ENCODE measurements at regions not wholly inside any gene's neighbourhood (a gene's known extent, or its start where the extent isn't known, plus 50 kb on each side); places are given as distances from the start of the nearest gene placed in this dataset.
"Not testable (repeated sequence)": the region's sequence is repeated elsewhere in the genome, so short reads cannot be mapped to it uniquely, and the experiment has no call there.

DNA sequence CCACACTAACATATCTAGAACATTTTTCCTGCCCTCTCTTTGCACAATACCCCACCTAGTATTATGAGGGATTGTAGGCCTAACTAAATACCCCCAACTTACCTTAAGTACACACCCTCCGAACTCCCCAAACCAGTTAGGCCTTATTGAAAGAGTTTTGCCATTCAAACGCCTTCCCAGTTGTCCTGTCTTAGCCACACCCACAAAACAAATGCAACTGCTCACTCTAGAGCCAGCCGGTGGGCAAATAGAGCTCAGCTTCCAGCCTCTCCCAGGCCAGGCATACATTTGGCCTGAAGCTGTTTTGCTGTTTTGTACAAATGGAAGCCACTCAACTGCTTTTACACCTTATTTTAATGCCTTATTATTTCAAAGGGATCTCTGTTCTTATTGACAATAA, 224.2 kb upstream of the RUNX1 start:
- DNase-seq (ENCODE audit: low read depth, low spot score), result no peak

DNA sequence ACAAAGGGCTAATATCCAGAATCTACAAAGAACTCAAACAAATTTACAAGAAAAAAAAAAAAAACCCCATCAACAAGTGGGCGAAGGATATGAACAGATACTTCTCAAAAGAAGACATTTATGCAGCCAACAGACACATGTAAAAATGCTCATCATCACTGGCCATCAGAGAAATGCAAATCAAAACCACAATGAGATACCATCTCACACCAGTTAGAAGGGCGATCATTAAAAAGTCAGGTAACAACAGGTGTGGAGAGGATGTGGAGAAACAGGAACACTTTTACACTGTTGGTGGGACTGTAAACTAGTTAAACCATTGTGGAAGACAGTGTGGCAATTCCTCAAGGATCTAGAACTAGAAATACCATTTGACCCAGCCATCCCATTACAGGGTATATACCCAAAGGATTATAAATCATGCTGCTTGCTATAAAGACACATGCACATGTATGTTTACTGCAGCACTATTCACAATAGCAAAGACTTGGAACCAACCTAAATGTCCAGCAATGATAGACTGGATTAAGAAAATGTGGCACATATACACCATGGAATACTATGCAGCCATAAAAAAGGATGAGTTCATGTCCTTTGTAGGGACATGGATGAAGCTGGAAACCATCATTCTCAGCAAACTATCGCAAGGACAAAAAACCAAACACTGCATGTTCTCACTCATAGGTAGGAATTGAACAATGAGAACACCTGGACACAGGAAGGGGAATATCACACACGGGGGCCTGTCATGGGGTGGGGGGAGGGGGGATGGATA, 222.4 kb upstream of the RUNX1 start:
- not testable (repeated sequence) for DNase-seq (ENCODE audit: low read depth, low spot score)

DNA sequence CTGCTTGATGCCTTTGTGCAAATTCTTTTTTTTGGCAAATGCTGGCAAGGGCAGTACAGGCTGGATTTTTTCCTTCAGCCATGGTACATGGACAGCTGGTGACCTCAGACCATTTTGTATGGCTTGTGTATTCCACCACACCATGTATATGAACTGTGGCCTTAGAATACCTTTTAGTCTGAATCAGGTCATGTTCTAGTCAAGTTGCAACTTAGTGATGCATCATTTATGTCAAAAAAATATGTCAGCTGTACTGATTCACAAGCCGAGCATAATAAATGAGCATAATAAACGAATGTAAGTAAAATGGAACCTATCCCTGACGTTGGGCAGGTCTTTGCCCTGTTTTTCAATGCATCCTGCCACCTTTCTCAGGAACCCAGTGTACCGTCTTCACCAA, 219.7 kb upstream of the RUNX1 start:
- DNase-seq (ENCODE audit: low read depth, low spot score), result no peak

DNA sequence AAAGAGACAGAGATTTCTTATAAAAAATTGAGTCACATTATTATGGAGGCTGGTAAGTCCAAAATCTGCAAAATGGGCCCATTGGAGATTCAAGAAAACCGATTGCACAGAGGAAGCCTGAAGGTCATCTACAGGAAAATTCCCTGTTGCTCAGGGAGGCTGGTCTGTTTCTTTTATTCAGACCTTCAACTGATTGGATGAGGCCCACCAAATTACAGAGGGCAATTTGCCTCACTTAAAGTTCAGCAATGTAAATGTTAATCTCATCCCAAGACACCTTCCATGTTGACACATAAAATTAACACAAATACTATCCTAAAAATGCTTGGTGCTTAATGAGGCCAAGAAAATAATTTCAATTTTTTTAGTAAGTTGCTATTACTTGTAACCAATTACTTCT, 219.2 kb upstream of the RUNX1 start:
- DNase-seq (ENCODE audit: low read depth, low spot score), result no peak

DNA sequence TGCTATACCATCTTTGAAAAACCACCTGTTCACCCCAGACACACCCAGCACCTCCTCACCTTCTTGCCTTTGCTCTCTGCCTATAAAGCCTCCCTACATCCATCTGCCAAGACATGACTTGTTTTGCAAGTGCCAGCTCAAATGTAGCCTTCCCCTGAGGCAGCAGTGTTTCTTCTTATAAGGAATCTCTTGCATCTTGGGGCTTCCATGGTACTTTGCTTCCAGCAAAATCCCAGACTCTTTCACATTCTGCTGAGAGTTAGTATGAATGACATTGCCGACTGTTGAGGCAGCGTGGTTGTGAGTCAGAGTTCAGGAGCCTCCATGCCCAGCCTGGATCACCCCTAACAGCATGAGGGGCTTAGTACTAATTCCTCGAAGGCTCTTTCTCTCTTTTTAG, 217.4 kb upstream of the RUNX1 start:
- no peak for DNase-seq (ENCODE audit: low read depth, low spot score)

DNA sequence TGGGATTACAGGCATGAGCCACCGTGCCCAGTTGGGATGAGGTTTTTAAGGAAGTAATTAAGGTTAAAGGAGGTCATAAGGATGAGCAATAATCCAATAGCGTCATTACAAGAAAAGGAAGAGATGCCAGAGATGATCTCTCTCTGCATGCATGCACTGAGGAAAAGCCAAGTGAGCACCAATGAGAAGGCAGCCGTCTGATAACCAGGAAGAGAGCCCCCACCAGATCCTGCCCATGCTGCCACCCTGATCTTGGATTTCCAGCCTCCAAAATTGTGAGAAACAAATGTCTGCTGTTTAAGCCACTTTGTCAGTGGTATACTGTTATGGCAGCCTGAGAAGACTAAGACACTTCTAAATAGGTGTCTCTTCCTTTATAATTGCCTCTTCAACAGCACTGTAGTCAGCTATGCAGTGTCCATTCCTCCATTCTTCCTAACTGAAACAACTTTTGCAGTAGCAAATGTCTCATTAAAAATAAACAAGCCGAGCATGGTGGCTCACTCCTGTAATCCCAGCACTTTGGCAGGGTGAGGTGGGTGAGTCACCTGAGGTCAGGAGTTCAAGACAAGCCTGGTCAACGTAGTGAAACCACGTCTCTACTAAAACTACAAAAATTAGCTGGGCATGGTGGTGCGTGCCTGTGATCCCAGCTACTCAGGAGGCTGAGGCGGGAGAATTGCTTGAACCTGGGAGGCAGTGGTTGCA, 216.2 kb upstream of the RUNX1 start:
- no peak for DNase-seq (ENCODE audit: low read depth, low spot score)

DNA sequence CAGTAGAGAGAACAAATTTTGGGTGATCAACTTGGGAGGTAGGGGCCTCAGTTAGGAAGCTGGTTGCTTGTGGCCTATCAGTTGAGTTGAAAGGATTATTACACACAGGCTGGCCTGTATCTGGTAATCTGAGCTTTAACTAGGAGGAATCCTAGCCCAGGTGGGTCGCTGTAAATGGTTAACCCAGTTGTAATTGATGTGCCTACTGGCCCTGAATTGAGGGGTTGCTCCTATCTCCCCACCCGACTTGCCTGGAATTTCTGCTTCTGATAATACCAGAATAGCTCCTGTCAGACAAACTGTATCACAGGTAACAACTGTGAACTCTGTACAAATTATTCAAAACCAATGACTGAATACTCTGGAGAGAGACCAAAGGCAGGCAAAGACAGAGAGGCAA, 210.4 kb upstream of the RUNX1 start:
- DNase-seq (ENCODE audit: low read depth, low spot score), result no peak

DNA sequence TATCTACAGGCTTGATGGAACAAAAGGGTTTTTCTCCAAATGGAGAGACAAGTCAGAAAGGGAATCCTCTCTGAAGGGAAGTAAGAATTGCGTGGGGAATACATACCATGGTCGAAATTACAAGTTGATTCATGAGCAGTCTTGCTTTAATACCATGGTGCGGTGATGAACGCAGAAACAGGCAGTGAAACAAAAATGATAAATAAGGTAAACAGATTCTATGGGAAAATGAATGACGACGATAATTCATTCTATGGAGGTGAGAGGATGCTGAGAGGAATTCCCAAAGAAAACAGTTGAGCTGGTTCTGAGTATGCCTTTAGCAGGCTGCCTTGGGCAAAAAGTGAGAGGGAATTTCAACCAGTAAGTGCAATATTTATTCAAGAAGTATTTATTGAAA, 209.4 kb upstream of the RUNX1 start:
- no peak for DNase-seq (ENCODE audit: low read depth, low spot score)

DNA sequence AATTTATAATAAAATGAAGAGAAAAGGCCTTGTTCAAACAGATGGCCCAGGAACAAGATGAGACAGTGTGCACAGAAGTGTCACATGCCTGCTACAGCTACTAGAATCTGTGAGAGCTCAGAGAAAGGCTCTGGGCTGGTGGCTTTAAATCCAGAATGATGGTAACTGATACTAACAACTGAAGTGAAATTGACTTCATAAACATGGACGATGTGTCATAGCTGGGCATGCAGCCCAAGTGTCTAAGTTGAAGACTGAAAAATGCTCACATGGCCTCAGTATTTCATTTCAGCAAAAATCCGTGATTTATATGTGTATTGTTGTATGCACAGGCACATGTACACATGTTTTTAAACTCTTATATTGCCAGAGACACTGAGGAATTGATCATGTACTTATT, 208.3 kb upstream of the RUNX1 start:
- DNase-seq (ENCODE audit: low read depth, low spot score), result no peak

DNA sequence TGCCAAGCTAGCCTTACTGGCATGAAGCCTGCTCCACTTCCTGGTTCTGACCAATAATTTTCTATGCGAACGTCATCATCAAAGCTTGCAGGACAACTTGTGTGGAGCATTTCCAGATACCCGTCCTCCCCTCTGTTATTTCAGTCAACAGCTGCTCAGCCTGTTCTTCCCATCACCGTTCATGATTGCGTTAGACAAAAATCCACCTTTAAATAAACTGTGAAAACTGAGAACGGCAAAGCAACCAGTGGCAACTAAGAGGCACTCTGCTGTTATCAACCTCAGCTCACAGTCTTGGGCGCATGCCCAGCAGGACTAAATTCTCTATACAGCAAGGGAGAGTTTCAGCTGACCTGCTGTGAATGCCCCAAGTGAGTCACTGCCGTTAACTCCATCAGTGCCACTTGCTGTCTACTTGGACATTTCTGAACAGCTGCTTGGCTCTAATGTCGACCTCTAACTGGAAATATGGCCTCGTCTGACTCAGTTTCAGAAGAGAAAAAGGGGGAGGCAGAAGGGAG, 207.4 kb upstream of the RUNX1 start:
- DNase-seq (ENCODE audit: low read depth, low spot score), result no peak

DNA sequence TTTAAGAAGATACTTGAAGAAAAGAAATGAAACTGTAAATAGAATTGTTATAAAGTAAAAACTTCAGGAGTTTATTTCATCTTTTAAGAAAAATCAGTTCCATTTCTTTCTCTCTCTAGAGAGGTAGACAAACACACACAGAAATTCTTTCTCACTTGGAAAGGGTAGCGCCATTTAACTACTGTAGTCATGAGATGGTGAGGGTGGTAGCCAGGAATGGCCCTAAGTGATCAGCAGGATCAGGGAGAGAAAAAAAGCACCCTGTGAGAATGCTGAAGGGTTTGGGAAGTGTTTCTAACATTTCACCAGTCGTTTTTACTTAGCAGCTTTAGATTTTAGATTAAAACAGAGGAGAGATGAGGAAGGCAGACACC, 205.7 kb upstream of the RUNX1 start:
- DNase-seq (ENCODE audit: low read depth, low spot score), result no peak

DNA sequence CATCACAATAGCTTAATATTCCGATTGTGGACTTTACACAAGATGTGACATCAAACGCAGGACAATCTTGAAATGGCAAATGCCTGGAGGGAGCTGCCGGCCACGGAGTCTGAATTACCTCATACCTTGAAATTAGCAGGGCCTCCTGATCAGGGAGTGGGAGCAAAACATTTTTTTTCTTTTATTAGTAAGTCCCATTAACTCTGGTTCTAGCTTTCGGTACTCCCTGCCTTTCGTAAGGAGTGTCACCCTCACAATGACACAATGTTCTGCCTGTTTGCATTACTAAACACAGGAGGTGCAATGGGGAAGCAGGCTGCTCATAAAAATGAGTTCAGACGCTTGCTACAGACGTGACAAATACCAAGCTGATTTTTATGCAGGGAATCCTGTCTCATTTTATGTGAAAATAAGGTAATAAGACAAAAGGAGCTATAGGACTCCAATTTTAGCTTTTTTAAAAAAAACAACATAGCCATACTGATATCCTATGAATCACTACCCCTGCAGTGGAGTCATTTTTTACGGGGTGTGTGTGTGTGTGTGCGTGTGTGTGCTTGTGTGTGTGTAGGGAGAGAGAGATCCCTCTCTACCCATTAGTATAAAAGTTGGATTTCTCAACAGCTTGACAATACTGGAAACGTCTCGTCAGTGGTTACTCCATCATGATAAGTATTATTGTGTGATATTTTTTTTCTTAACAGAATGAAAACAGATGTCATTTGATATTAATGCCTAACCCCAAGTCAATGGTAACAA, 205.1 kb upstream of the RUNX1 start:
- DNase-seq (ENCODE audit: low read depth, low spot score), result no peak

DNA sequence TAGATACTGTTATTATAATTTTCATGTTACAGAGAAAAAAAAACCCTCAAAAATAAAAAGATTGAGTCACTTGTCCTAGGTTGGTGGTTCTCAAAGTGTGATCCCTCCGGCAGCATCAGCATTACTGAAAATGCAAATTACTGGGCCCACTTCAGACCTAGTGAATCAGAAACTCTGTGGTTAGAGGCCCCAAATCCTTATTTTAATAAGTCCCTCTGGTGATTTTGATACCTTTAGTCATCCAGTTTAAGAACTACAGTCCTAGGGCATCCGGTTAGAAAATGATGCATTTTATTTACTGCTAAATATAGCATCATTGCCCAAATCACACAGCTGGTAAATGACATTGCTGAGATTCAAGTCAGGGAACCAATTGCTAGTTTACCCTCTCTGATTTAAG, 203.7 kb upstream of the RUNX1 start:
- no peak for DNase-seq (ENCODE audit: low read depth, low spot score)

DNA sequence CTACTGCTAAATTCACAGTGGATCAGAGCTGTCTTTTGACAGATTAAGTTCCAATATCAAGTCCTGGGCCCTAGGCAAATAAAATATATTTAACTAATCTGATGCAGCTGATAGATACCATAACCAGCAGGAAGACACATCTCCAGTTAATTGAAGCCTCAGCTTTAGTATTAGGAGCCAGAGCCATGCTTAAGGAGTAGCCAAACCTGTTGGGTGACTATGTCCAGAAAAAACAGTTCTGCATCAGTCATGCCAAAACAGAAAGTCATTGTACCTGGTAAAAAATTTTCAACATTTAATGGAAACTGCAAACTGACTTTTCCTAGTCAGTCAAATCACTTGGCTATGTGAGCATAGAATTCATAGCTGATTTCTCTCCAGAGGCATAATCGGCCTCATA, 200.5 kb upstream of the RUNX1 start:
- DNase-seq (ENCODE audit: low read depth, low spot score), result no peak

DNA sequence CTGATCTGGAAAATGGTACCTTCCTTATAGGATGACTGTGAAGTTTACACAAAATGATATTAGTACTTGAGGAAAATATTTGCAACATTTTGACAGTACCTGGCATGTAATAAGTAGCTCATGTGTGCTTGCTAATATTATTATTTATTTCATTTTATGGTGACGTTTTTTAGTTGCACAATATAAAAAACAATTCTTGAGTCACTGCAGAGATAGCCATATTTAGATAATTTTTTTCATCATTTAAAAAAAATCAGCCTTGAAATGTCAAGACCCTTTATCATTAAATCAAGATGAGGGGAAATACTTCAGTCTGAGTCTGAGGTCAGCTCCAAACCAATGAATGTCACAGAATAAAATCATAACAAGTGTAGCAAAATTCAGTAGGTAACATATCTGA, 196.8 kb upstream of the RUNX1 start:
- no peak for DNase-seq (ENCODE audit: low read depth, low spot score)

DNA sequence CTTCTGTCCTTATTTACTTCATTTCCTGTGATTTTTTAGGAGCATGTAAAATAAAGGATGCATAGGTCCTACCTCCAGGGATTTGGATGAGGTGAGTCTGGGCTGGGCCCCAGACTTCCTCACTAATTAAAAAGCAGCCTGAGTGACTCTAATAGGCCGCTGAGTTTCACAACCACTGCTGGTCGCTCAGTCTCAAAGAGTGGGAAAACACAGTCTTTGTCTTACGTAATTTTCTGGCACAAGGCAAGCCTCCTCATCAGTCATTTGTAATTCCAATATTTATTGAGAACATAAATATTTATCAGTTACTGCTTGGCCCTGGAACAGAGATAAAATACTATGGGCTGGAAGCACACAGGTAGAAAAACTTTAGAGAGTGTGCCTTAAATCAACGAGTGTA, 195.4 kb upstream of the RUNX1 start:
- DNase-seq (ENCODE audit: low read depth, low spot score), result no peak

DNA sequence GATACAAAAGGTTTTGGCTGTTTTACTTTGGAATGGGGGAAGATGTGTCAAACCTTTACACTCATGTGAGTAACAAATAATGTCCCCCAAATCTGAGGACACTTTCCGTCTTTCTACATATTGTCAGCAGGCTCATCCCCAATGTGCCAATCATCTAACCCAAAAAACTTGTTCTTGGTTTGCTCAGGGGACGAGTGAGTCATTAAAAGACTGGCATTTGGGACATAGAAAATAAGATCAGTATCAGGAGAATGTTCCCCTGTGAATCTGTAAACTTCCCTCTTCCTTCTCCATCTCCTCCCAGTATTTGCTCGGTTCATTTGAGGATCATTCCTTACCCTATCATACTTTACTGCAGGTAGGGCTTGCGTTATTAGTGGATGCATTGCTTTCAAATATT, 194.1 kb upstream of the RUNX1 start:
- no peak for DNase-seq (ENCODE audit: low read depth, low spot score)

DNA sequence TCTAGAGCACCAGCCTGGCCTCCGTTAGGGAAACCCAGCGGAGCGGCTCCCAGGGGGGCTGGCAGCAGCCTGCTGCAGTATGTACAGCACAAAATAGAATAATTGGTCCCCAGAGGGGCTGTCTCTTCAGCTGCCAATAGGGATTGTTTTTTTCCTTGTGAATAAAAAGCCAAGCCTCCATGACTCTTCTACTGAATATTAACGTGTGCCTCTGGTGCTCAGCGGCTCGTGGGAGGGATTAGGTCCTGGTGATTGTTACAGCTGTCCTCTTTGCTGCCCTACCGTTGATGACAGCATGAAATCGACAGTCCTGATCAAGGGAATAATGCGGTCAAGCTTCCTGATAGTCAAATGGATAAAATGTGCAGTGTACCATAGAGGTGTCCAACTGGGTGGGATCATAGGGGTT, 190.7 kb upstream of the RUNX1 start:
- DNase-seq (ENCODE audit: low read depth, low spot score), result no peak

DNA sequence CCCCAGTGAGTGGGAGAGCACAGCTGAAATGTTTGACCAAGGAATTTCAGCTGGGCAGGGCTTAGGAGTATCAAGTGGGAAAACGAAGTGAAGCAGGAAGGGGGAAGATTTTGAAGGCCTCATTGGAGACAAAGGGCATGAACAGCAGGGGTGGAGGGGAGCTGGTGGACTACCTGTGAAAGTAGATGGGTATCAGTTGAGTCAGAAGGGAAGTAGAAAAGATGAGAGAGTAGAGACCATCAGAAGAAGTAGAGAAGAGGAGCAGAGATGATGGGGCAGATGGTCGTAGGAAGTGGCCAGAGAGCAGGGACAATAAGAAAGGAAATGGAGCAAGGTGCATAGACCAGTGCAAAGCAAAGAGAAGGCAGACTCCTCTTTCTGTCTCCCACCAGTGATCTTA, 189.0 kb upstream of the RUNX1 start:
- no peak for DNase-seq (ENCODE audit: low read depth, low spot score)

DNA sequence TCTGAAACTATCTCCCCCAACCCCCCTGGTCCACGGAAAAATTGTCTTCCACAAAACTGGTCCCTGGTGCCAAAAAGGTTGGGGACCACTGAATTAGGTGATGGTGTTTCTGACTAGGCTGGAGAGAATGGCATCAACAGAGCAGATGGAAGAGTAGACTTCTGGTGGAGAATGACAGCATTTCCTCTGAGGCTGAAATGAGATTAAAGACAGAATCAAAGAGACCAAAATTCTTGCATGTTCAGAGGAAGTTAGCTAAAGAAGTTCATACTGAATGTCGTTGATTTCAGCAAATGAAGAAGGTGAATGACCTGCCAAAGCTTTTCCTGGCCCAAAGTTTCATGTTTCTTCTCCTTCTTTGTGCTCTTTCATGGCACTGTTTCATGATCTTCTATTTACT, 188.2 kb upstream of the RUNX1 start:
- DNase-seq (ENCODE audit: low read depth, low spot score), result no peak

DNA sequence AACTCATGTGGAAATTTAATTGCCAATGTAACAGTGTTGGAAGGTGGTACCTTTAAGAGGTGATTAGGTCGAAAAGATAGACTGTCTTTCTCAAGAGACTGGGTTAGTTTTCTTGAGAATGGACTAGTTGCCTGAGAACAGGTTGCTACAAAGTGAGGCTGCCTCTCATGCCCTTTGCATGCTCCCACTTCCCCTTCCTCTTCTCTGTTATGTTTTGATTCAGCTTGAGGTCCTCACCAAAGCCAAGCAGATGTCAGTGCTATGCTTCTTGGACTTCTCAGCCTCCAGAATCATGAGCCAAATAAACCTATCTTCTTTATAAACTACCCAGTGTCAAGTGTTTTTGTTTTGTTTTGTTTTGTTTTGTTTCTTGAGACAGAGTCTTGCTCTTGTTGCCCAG, 187.0 kb upstream of the RUNX1 start:
- DNase-seq (ENCODE audit: low read depth, low spot score), result no peak

DNA sequence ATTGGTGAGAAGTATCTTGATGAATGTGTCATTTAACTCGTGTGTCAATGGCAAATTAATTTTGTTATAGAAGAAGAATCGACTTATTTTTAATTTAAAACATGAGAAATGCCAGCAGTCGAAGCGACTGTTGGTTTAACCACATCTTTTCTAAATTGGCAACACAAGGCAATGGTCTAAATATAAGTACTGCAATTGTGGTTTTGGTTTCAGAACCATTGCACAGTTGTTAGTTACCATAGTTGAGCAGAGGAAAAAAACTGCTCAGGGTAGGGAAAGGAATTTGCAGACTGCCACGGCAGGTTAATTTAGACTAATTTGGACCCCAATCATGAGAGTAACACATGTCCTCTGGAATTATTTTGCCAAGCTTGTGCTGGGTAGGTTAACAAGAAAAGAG, 185.6 kb upstream of the RUNX1 start:
- no peak for DNase-seq (ENCODE audit: low read depth, low spot score)

DNA sequence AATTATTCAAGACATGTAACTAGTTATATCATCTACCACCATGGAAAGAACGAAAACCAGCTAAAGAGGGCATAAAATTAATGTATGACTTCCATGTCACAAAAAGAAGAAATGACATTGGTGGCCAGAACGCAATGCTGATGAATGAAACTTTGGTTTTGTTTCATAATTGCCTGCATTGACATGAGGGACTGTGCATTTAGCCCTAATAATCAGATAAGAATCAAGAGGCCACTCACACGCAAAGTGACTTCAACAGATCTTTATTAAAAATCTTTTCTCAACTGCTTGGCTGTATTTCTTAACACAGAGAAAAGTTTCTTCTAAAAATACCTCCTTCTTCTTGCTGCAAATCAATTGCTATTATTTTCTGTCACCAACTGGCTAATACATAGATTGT, 184.7 kb upstream of the RUNX1 start:
- no peak for DNase-seq (ENCODE audit: low read depth, low spot score)
